Kidney epithelial cell (primary cell): ENCODE measurements at regions not wholly inside any gene's neighbourhood (a gene's known extent, or its start where the extent isn't known, plus 50 kb on each side); places are given as distances from the start of the nearest gene placed in this dataset.
A peak's percentile ranks its signal among the peaks of the same experiment; 100 is the strongest.

ENCODE experiments used
- DNase-seq: peaks from one replicate; pipeline ENCODE4 v3.0.0-alpha.2; 2010; ENCODE audit warnings: low read depth
- H3K27me3 ChIP-seq: 2 replicates; pipeline ENCODE4 v1.6.0; 2011; ENCODE audit warnings: low read length; ENCODE audit not compliant: control insufficient read depth, insufficient read depth
- H3K36me3 ChIP-seq: 2 replicates; pipeline ENCODE4 v1.5.1; 2011; ENCODE audit warnings: low read length; ENCODE audit not compliant: control insufficient read depth, insufficient read depth
- H3K4me3 ChIP-seq: 2 replicates; pipeline ENCODE4 v1.5.1; 2011; ENCODE audit warnings: low read depth, mild to moderate bottlenecking, control low read depth, low read length
- CTCF ChIP-seq: IDR thresholded peaks from 2 replicates; pipeline ENCODE4 v1.5.1; 2011; ENCODE audit warnings: mild to moderate bottlenecking, moderate library complexity, low read length, control low read depth, inconsistent platforms; ENCODE audit not compliant: insufficient read depth, poor library complexity, severe bottlenecking

GRCh38 chr17:69761011-69761410 lies 314.0 kb upstream of the KCNJ16 start:
- Histone ChIP-seq H3K27me3 (no peaks in the 10 kb centered on the region), H3K36me3 (no peaks in the 10 kb centered on the region), H3K4me3 (no peak overlapping the region)
- DNase-seq = no peak
- TF ChIP-seq CTCF = no peak

GRCh38 chr17:69761767-69762321 lies 313.2 kb upstream of the KCNJ16 start:
- H3K36me3 ChIP-seq = no peaks in the 10 kb centered on the region
- H3K27me3 ChIP-seq = no peaks in the 10 kb centered on the region
- peak; percentile 86 for DNase-seq
- H3K4me3 ChIP-seq = no peak overlapping the region
- no peak for TF ChIP-seq CTCF

- TF ChIP-seq CTCF = no peak
- no peaks in the 10 kb centered on the region for H3K27me3 ChIP-seq
- no peak overlapping the region for H3K4me3 ChIP-seq
- no peak for DNase-seq
- H3K36me3 ChIP-seq = no peaks in the 10 kb centered on the region
These were observed 312.7 kb upstream of the KCNJ16 start for GRCh38 chr17:69762359-69762758.

DNA sequence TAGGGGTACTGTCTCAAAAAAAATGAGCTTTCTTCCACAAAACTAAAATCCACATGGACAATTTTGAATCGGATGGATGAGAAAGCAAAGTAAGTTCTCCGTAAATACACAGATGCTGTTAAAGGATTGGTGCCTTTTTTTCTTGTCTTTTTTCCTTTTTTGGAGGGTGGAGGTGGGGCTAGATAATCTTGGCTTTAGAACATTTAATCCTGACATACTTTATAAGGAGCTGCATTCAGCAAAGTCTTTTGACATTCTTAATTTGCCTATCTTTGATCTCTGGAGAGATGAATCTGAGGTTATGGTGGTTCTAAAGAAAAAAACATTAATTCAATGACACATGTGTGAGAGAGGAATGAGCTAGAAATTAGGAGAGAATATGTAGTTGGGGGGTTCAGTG lies 312.3 kb upstream of the KCNJ16 start:
- H3K36me3 ChIP-seq = no peaks in the 10 kb centered on the region
- H3K27me3 ChIP-seq = no peaks in the 10 kb centered on the region
- TF ChIP-seq CTCF = no peak
- H3K4me3 ChIP-seq = no peak overlapping the region
- DNase-seq = no peak

GRCh38 chr17:69763503-69763902 lies 311.5 kb upstream of the KCNJ16 start:
- no peaks in the 10 kb centered on the region for H3K27me3 ChIP-seq
- H3K4me3 ChIP-seq = no peak overlapping the region
- DNase-seq = no peak
- TF ChIP-seq CTCF = no peak
- no peaks in the 10 kb centered on the region for H3K36me3 ChIP-seq

GRCh38 chr17:69764146-69764545 lies 310.9 kb upstream of the KCNJ16 start:
- no peak for DNase-seq
- Histone ChIP-seq H3K27me3 (no peaks in the 10 kb centered on the region), H3K4me3 (no peak overlapping the region), H3K36me3 (no peaks in the 10 kb centered on the region)
- no peak for TF ChIP-seq CTCF
